Sigmoid colon (tissue), 6 donors: ENCODE measurements at regions not wholly inside any gene's neighbourhood (a gene's known extent, or its start where the extent isn't known, plus 50 kb on each side); places are given as distances from the start of the nearest gene placed in this dataset.

Experiments
- DNase-seq: peaks from one replicate; pipeline ENCODE4 v3.0.0-alpha.2; 2019
- H3K27ac ChIP-seq, 4 donors: fragments of 200-600 bp; sonication (generic); one replicate each; pipeline ENCODE4 v1.5.1; 2016 to 2019; ENCODE audit warnings: mild to moderate bottlenecking in 1 of 4
- H3K27me3 ChIP-seq, 3 donors: fragments of 200-600 bp; sonication (generic); one replicate each; pipeline ENCODE4 v1.5.1; 2019; ENCODE audit warnings: mild to moderate bottlenecking in 1 of 3
- H3K36me3 ChIP-seq, 4 donors: fragments of 200-600 bp; sonication (generic); one replicate each; pipeline ENCODE4 v1.5.1; 2016 to 2019
- H3K4me1 ChIP-seq, 4 donors: fragments of 200-600 bp; sonication (generic); one replicate each; pipeline ENCODE4 v1.5.1; 2017 to 2019
- H3K4me3 ChIP-seq, 4 donors: fragments of 200-600 bp; sonication (generic); one replicate each; pipeline ENCODE4 v1.5.1; 2017 to 2019; ENCODE audit warnings: mild to moderate bottlenecking in 2 of 4, moderate library complexity in 1 of 4
- H3K9me3 ChIP-seq, 4 donors: fragments of 200-600 bp in 3 of 4; sonication (generic) in 3 of 4; one replicate each; pipeline versions ENCODE4 v1.5.1 to v1.6.1; 2013 to 2019
- EP300 ChIP-seq, 4 donors: sonication (generic); formaldehyde crosslinking; IDR thresholded peaks; one replicate each; pipeline ENCODE4 v1.6.1; 2017; ENCODE audit warnings: antibody characterized with exemption in 4 of 4
- POLR2A ChIP-seq, 2 donors: fragments of 450-650 bp; IDR thresholded peaks; one replicate each; pipeline ENCODE4 v1.6.1; 2016; ENCODE audit warnings: antibody characterized with exemption in 2 of 2, mild to moderate bottlenecking in 2 of 2, moderate library complexity in 2 of 2
- POLR2AphosphoS5 ChIP-seq, 4 donors: sonication (generic); formaldehyde crosslinking; IDR thresholded peaks; one replicate each; pipeline ENCODE4 v1.6.1; 2017; ENCODE audit warnings: antibody characterized with exemption in 4 of 4
- WGBS, 2 donors: extraction: QIAGEN DNeasy Blood & Tissue Kit; methylation state at CpG; one replicate each; pipeline ENCODE4 v1.1.7; 2013; 5-methylcytosine and 5-hydroxymethylcytosine counted together
- intact Hi-C: fragments of 100-400 bp; cut with DNase I; formaldehyde crosslinking; loops from one replicate; pipeline ENCODE4 v1.15.1; 2023
- TF ChIP-seq, protein P1 (sequence below), 4 experiments: fragments of 450-650 bp in 3 of 4; fragments of 200-600 bp in 1 of 4; IDR thresholded peaks; one replicate each; pipeline ENCODE4 v1.5.1; 2016 to 2019; ENCODE audit warnings: antibody characterized with exemption in 4 of 4, mild to moderate bottlenecking in 3 of 4, moderate library complexity in 2 of 4
- donor health status: healthy with polysubstance abuse.
- donor health status: healthy.

DNA sequence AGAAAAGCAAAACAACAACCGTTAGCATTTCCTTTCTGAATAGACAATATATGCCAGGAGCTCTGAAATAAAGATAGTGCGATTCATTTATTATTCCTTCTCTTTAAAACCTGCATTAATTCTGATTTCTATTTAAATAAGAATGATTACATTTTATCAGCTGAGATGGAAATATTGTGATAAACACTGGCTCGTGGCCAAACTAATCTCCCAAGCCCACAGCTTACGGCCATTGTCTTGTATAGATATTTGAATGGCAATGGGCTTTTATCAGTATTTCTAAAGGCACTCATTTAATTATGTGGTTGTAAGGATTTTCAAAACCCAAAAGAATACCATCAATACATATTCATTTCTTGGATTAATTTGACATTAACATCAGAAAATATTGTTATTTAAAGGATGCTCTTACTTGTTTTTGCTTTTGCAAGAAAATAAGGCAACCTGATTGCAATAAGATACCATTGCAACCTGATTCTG, 123.7 kb upstream of the IRX5 start:
- no peak for DNase-seq
- H3K9me3 ChIP-seq, result no peaks in the 10 kb centered on the region
- no peaks in the 10 kb centered on the region for H3K4me1 ChIP-seq
- H3K4me3 ChIP-seq, result no peak overlapping the region
- TF ChIP-seq POLR2AphosphoS5 (IDR thresholded peaks at IDR 0.05) (no peak), EP300 (IDR thresholded peaks at IDR 0.05) (no peak), POLR2A (IDR thresholded peaks at IDR 0.05) (no peak)
- TF ChIP-seq, protein P1, sequence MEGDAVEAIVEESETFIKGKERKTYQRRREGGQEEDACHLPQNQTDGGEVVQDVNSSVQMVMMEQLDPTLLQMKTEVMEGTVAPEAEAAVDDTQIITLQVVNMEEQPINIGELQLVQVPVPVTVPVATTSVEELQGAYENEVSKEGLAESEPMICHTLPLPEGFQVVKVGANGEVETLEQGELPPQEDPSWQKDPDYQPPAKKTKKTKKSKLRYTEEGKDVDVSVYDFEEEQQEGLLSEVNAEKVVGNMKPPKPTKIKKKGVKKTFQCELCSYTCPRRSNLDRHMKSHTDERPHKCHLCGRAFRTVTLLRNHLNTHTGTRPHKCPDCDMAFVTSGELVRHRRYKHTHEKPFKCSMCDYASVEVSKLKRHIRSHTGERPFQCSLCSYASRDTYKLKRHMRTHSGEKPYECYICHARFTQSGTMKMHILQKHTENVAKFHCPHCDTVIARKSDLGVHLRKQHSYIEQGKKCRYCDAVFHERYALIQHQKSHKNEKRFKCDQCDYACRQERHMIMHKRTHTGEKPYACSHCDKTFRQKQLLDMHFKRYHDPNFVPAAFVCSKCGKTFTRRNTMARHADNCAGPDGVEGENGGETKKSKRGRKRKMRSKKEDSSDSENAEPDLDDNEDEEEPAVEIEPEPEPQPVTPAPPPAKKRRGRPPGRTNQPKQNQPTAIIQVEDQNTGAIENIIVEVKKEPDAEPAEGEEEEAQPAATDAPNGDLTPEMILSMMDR (IDR thresholded peaks at IDR 0.05), result no peak
- H3K27me3 ChIP-seq, result no peaks in the 10 kb centered on the region
- no peak overlapping the region for H3K27ac ChIP-seq
- H3K36me3 ChIP-seq, result no peaks in the 10 kb centered on the region
- intact Hi-C loops, result no loop called here
- WGBS, 2 donors, result 85 to 89% methylated on average over 4 of the region's 4 CpGs

DNA sequence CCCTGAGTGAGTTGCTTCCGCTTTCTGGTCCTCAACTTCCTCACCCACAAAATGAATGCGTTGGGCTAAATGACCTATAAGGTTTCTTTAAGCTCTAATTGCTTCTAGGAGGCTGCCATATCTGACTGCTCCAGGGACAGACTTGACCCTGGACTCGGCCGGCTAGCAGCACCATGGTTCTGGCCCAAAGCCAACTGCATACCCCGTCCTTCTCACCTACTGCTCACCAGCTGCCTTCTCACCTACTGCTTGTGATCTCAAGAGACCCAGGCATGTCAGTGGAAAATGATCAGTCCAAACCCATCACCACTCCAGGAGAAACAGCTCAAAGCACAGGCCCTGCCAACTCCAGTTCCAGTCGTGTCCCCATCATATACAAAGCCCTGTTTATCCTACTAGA, 124.3 kb upstream of the IRX5 start:
- WGBS, 2 donors, result 81 to 83% methylated on average over 6 of the region's 6 CpGs
- intact Hi-C loops, result no loop called here

DNA sequence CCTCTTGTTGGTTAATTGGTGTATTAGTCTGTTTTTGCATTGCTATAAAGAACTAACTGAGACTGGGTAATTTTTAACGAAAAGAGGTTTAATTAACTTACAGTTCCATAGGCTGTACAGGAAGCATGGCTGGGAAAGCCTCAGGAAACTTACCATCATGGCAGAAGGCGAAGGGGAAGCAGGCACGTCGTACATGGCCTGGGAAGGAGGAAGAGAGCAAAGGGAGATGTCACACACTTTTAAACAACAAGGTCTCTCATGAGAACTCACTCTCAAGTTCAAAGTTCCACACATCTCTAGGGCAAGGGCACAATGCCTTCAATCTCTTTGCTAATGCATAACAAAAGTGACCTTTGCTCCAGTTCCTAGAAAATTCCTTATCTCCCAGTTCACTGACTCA, 125.0 kb upstream of the IRX5 start:
- H3K36me3 ChIP-seq, result no peaks in the 10 kb centered on the region
- H3K27ac ChIP-seq, result no peak overlapping the region
- no peaks in the 10 kb centered on the region for H3K27me3 ChIP-seq
- TF ChIP-seq, protein P1 (IDR thresholded peaks at IDR 0.05), result no peak
- TF ChIP-seq POLR2AphosphoS5 (IDR thresholded peaks at IDR 0.05) (no peak), EP300 (IDR thresholded peaks at IDR 0.05) (no peak)
- DNase-seq, result no peak
- H3K4me3 ChIP-seq, result no peak overlapping the region
- WGBS, 2 donors, result 75 to 80% methylated on average over 4 of the region's 4 CpGs
- intact Hi-C loops, result no loop called here
- H3K4me1 ChIP-seq, result no peaks in the 10 kb centered on the region
- H3K9me3 ChIP-seq, result no peaks in the 10 kb centered on the region

More for the DNA sequence above, 124.3 kb upstream of the IRX5 start:
- no peaks in the 10 kb centered on the region for H3K4me1 ChIP-seq
- H3K36me3 ChIP-seq, result no peaks in the 10 kb centered on the region
- no peak for DNase-seq
- TF ChIP-seq, protein P1 (IDR thresholded peaks at IDR 0.05), result no peak
- TF ChIP-seq POLR2A (IDR thresholded peaks at IDR 0.05) (no peak), EP300 (IDR thresholded peaks at IDR 0.05) (no peak), POLR2AphosphoS5 (IDR thresholded peaks at IDR 0.05) (no peak)
- H3K27me3 ChIP-seq, result no peaks in the 10 kb centered on the region
- H3K4me3 ChIP-seq, result no peak overlapping the region
- H3K9me3 ChIP-seq, result no peaks in the 10 kb centered on the region
- no peak overlapping the region for H3K27ac ChIP-seq

DNA sequence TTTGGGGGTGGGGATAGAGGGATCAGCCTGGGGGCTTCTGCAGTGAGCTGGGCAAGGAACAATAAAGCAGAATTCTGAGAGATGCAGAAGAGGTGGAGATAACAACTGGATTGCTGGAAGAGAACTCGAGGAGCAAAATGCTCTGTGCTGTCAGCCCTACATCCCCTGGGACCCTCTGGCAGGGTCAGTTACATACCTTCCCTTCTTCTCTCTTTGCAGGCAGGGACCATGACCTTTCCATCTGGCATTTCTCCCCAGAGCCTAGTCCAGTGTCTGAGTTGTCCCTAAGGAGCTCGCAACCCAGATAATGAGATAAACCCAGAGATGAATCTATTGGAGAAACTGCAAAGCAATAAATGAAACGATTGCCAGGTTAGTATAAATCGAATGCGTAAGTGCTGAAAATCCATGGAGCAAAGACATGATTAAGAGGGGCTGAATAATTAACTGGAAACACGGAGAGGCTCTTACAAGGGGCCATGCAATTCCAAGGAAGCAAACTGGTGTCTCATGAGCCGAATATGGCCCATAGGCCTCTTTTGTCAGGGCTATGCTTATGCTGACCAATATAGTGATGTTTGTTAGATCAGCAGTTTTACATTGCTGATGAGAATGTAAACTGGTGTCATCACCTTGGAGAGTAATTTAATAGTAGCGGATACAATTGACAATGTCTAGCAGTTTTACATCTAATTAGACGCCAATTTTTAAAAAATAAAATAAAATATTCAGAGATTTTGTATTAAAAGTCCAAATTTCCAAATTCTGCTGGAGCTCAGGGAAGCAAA, 129.4 kb upstream of the IRX5 start:
- intact Hi-C loops, result no loop called here
- TF ChIP-seq POLR2AphosphoS5 (IDR thresholded peaks at IDR 0.05) (no peak), POLR2A (IDR thresholded peaks at IDR 0.05) (no peak), EP300 (IDR thresholded peaks at IDR 0.05) (no peak)
- TF ChIP-seq, protein P1 (IDR thresholded peaks at IDR 0.05), result no peak

More for the DNA sequence above, 129.4 kb upstream of the IRX5 start:
- Histone ChIP-seq H3K27me3 (no peaks in the 10 kb centered on the region), H3K9me3 (peaks cover 0 to 2% (median 0%) of the 10 kb centered on the region in 4 donors), H3K4me3 (no peak overlapping the region), H3K4me1 (no peaks in the 10 kb centered on the region), H3K27ac (no peak overlapping the region), H3K36me3 (no peaks in the 10 kb centered on the region)
- DNase-seq, result no peak
- WGBS, 2 donors, result 86 to 88% methylated on average over 9 of the region's 9 CpGs
